22Rv1 (cell line): ENCODE measurements at regions not wholly inside any gene's neighbourhood (a gene's known extent, or its start where the extent isn't known, plus 50 kb on each side); places are given as distances from the start of the nearest gene placed in this dataset.

Source experiments
- ZFX ChIP-seq: fragments of 450-650 bp; IDR thresholded peaks from 2 replicates; pipeline ENCODE4 v1.6.1; 2017; ENCODE audit warnings: antibody characterized with exemption, borderline replicate concordance
- TF ChIP-seq, protein P1 (sequence below): fragments of 450-650 bp; IDR thresholded peaks from 2 replicates; pipeline ENCODE4 v1.5.1; 2017; ENCODE audit warnings: mild to moderate bottlenecking

DNA sequence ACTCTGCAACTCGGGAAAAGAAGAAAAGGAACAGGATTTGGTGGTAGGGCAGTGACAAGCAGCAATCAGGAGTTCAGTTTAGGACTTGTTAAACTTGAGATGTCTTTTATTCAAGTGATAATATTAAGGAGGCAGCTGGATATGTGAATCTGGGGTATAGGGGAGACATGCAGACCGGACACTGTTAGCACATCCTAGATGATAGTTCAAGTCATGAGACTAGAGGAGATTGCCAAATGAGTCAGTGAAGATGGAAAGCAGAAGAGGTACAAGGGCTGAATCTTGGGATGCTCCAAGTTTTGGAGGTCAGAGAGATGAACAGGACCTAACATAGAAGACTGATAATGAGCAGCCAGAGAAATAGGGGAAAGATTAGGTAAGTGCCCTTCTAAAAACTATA lies 69.5 kb upstream of the PSME4 start:
- TF ChIP-seq, protein P1, sequence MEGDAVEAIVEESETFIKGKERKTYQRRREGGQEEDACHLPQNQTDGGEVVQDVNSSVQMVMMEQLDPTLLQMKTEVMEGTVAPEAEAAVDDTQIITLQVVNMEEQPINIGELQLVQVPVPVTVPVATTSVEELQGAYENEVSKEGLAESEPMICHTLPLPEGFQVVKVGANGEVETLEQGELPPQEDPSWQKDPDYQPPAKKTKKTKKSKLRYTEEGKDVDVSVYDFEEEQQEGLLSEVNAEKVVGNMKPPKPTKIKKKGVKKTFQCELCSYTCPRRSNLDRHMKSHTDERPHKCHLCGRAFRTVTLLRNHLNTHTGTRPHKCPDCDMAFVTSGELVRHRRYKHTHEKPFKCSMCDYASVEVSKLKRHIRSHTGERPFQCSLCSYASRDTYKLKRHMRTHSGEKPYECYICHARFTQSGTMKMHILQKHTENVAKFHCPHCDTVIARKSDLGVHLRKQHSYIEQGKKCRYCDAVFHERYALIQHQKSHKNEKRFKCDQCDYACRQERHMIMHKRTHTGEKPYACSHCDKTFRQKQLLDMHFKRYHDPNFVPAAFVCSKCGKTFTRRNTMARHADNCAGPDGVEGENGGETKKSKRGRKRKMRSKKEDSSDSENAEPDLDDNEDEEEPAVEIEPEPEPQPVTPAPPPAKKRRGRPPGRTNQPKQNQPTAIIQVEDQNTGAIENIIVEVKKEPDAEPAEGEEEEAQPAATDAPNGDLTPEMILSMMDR = no peak
- TF ChIP-seq ZFX = no peak
